Prostate gland (tissue), 2 donors: ENCODE measurements at regions not wholly inside any gene's neighbourhood (a gene's known extent, or its start where the extent isn't known, plus 50 kb on each side); places are given as distances from the start of the nearest gene placed in this dataset.

Source experiments
- POLR2A ChIP-seq: fragments of 450-650 bp; IDR thresholded peaks from one replicate; pipeline ENCODE4 v1.6.1; 2016; ENCODE audit warnings: antibody characterized with exemption, mild to moderate bottlenecking
- TF ChIP-seq, protein P1 (sequence below), 4 experiments: fragments of 200-600 bp in 2 of 4; fragments of 450-650 bp in 2 of 4; sonication (generic) in 2 of 4; IDR thresholded peaks; 1 replicate in 3 of 4; 2 replicates in 1 of 4; pipeline ENCODE4 v1.5.1; 2016 to 2019; ENCODE audit warnings: antibody characterized with exemption in 4 of 4, mild to moderate bottlenecking in 2 of 4, moderate library complexity in 2 of 4

- TF ChIP-seq, protein P1, sequence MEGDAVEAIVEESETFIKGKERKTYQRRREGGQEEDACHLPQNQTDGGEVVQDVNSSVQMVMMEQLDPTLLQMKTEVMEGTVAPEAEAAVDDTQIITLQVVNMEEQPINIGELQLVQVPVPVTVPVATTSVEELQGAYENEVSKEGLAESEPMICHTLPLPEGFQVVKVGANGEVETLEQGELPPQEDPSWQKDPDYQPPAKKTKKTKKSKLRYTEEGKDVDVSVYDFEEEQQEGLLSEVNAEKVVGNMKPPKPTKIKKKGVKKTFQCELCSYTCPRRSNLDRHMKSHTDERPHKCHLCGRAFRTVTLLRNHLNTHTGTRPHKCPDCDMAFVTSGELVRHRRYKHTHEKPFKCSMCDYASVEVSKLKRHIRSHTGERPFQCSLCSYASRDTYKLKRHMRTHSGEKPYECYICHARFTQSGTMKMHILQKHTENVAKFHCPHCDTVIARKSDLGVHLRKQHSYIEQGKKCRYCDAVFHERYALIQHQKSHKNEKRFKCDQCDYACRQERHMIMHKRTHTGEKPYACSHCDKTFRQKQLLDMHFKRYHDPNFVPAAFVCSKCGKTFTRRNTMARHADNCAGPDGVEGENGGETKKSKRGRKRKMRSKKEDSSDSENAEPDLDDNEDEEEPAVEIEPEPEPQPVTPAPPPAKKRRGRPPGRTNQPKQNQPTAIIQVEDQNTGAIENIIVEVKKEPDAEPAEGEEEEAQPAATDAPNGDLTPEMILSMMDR (IDR thresholded peaks at IDR 0.05) = no peak
- TF ChIP-seq POLR2A = no peak
These were observed 449.7 kb upstream of the KLF6 start for GRCh38 chr10:4234661-4235060.
